ENCODE measurements at regions not wholly inside any gene's neighbourhood (a gene's known extent, or its start where the extent isn't known, plus 50 kb on each side); places are given as distances from the start of the nearest gene placed in this dataset.

DNA sequence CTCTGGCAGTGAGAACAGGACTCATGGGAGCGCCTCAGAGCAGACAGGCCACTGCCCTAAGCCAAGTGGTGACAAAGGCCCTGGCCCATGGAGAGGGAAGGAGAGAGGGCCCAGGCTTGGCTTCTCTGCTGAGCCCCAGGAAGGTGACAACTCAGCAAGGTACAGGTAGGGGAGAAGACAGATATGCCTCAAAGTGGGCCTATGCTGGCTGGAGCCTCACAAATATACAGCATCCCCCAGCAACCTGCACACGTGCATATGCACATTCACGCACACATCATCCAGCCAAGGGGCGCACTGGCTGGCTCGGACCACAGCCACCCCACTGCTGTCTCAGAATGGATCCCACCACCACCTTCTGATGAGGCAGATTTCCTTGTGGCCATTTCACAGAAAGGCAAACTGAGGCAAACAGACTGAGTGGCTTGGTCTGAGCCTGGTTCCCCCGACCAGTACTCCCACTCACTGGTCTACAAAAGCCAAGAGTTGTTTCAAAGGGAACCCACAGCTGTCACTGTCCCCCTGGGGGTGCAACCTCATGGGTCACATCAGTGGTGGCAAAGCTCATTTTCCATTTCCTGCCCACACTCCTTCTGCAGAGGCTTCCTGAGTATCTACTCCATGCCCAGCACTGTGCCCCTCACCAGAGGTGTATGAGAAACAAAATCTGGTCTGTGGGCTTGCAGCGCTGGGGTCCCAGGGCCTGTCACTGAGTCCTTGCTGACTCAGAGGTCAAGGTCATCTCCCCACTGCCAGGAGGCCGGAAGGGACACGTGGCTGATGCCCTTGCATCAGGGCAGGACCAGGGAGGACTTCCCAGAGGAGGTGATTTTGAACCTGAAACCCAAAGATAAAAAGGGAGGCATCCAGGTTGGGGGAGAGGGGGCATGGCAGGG, 67.3 kb upstream of the PRR5 start:
- DNase-seq (ENCODE audit: low read depth): no peak
- H3K4me3 ChIP-seq (ENCODE audit: low read length): no peak overlapping the region
- no peak for TF ChIP-seq CTCF (conservative IDR thresholded peaks at IDR 0.05; ENCODE audit: low read length)

DNA sequence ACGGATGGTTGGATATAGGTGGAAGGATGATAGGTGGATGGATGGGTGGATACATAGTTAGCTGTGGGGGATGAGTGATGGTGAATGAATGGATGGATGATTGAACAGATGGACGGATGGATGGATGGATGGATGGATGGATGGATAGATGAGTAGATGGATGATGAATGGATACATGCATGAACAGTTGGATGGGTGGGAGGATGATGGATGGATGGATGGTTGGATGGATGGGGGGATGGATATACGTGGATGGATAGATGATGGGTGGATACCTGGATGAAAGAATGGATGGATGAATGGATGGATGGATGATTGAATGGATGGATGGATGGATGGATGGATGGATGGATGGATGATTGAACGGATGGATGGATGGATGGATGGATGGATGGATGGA, 68.4 kb upstream of the PRR5 start:
- no peak overlapping the region for H3K4me3 ChIP-seq (ENCODE audit: low read length)
- no peak for DNase-seq (ENCODE audit: low read depth)
- TF ChIP-seq CTCF (conservative IDR thresholded peaks at IDR 0.05; ENCODE audit: low read length): no peak

DNA sequence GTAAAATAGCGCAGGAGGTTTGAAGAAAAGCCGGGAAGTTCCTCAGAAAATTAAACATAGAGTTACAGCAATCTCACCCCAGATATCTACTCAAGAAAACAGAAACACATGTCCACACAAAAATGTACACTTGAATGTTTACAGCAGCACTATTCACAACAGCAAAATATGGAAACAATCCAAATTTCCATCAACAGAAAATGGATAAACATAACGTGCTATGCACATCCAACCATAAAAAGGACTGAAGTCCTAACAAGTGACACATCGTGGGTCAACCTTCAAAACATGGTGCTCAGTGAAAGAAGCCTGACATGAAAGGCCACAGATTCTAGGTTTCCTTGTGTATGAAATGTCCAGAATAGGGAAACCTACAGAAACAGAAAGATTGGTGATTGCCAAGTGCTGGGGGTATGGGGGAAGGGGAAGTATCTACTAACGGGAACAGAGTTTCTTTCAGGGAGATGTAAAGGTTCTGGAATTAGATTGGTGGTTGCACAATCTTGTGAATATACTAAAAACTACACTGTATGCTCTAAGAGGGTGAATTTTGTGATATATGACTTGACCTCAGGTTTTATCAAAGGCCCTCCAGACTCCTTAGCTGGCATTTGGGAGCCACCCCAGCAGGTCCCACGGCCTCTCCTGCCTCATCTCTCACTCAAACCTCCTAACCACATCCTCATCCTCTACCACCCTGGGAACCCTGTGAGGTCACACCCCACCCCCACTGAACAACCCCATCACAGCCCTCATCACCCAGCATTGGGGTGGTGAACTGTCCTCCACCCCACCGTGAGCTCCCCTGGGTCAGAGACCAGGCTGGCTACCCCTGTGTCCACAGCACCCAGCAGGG, 69.2 kb upstream of the PRR5 start:
- DNase-seq (ENCODE audit: low read depth): peak; percentile 18
- no peak overlapping the region for H3K4me3 ChIP-seq (ENCODE audit: low read length)
- TF ChIP-seq CTCF (conservative IDR thresholded peaks at IDR 0.05; ENCODE audit: low read length): no peak

DNA sequence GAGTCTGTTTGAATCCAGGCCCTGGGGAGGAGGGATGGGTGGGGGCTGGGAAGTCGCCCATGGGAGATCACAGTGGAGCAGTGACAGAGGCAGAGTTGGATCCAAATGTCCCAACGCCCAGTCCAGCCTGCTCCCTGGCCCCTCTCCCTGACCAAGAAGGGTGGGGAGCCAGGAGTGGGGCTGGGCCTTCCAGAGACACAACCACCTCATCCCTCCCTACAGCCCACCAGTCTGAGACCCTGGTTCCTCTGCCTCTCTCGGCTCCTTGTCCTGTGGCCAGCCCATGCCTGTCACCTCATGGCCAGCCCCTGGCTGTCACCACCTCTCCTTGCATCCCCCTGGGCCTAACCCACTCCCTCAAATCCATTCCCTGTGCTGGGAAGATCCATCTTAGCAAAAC, 71.2 kb upstream of the PRR5 start:
- no peak for TF ChIP-seq CTCF (conservative IDR thresholded peaks at IDR 0.05; ENCODE audit: low read length)
- H3K4me3 ChIP-seq (ENCODE audit: low read length): no peak overlapping the region
- DNase-seq (ENCODE audit: low read depth): no peak

GRCh38 chr22:44628835-44629234, 73.2 kb upstream of the PRR5 start:
- no peak for TF ChIP-seq CTCF (conservative IDR thresholded peaks at IDR 0.05; ENCODE audit: low read length)
- H3K4me3 ChIP-seq (ENCODE audit: low read length): no peak overlapping the region
- DNase-seq (ENCODE audit: low read depth): peak; percentile 17

GRCh38 chr22:44628273-44628672, 73.7 kb upstream of the PRR5 start:
- H3K4me3 ChIP-seq (ENCODE audit: low read length): no peak overlapping the region
- TF ChIP-seq CTCF (conservative IDR thresholded peaks at IDR 0.05; ENCODE audit: low read length): no peak
- DNase-seq (ENCODE audit: low read depth): no peak

Data from AG10803 (cell line).